HG03159 (cell line): ENCODE measurements at regions not wholly inside any gene's neighbourhood (a gene's known extent, or its start where the extent isn't known, plus 50 kb on each side); places are given as distances from the start of the nearest gene placed in this dataset.
"Not testable (repeated sequence)": the region's sequence is repeated elsewhere in the genome, so short reads cannot be mapped to it uniquely, and the experiment has no call there.

Experiments
- ATAC-seq: cut with Tn5 transposase; IDR thresholded peaks from one replicate; pipeline ENCODE4 v1.9.1; 2021; ENCODE audit warnings: mild to moderate bottlenecking, moderate library complexity; ENCODE audit not compliant: unreplicated experiment

DNA sequence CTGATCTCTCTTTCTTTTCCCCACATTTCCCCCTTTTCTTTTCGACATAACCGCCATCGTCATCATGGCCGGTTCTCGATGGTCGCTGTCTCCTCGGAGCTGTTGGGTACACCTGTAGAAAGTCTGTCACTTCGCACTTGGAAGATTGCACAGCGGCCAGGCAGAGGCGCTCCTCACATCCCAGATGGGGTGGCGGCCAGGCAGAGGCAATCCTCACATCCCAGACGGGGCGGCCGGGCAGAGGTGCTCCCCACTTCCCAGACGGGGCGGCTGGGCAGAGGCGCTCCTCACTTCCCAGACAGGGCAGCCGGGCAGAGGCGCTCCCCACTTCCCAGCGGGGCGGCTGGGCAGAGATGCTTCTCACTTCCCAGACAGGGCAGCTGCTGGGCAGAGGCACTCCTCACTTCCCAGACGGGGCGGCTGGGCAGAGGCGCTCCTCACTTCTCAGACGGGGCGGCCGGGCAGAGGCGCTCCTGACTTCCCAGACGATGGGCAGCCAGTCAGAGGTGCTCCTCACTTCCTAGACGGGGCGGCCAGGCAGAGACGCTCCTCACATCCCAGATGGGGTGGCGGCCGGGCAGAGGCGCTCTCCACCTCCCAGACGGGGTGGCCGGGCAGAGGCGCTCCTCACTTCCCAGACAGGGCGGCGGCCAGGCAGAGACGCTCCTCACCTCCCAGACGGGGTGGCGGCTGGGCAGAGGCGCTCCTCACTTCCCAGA lies 110.7 kb downstream of the C5orf15 start:
- not testable (repeated sequence) for ATAC-seq

DNA sequence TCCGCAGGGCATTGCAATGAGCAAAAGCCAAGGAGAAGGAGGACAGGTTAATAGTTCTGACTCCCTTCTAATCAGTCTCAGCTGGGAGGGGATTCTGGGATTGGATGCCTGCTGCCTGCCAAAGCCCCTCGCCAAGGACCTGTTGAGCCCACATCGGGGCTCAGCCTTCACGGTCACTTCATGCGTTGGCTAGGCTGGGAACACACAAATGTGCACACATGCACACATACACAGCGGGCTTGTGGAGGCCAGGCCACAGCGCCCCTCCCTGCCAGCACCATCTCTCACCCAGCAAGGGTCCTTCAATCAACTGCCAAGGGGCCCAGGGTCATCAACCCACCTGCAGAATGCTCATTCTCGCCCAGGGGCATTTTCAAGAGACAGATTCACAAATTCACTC lies 113.9 kb downstream of the C5orf15 start:
- no peak for ATAC-seq

DNA sequence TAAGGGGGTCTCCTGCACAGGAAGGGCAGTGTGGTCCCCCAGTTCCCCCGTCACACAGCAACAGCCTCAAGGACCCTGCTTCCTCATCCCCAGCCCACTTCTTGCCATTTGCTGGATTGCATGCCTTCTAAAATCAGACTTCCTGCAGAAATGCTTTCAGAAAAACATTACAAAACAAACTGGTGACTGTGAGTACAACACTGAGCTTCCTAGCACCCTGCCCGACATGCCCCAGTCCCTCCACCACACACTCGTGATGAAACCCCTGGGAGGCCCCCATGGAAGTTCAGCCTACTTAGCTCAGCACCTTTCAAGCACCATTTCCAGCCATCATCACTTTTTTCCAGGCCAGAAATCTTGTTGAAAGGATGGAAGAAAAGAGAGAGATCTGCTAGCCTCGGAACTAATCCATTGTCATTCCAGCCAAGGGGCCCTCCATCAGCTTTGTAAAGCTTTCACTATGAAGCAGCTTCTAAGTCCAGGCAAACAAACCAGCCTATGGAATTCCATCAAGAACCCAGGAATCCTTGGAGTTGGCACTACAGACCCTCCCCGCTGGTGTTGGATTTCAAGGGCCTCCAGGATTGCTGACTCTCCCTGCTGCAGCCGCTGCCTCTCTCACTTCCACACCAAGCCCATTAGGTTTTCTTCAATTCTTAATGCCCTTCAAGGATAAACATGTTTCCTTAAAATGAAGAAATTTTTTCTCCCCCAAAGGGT lies 114.6 kb downstream of the C5orf15 start:
- no peak for ATAC-seq

DNA sequence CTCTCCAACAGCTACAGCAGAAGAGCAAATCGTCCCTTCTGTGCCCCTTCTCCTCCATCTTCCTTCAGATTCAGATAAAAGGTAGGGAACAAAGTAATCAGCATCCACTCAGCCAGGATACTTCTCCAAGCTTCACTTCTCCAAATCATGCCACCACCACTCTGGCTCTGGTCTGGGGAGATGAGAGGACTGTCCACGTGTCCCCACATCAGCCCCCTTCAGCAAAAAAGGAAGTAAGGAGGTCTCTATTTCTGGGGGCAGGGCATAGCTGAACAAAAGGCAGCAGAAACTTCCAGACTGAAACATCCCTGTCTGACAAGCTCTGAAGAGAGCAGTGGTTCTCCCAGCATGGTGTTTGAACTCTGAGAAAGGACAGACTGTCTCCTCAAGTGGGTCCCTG lies 116.9 kb downstream of the C5orf15 start:
- ATAC-seq, result no peak

DNA sequence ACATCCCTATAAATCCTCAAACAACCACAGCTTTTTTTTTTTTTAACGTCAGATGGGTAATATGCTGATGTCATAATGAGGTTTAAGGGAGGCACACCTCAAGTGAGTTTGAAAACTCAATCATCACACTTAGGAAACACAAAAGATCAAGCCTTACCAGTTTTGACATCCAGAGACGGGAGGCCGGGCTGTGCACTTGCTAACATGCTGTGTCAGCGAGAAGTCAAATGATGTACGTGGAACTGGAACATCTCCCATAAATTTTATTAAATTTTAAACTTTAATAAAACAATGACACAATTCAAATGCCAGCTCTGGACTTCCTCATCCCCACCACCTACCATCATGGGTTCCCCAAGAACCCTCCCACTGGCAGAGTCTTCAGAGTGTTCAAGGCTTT lies 117.6 kb downstream of the C5orf15 start:
- no peak for ATAC-seq

DNA sequence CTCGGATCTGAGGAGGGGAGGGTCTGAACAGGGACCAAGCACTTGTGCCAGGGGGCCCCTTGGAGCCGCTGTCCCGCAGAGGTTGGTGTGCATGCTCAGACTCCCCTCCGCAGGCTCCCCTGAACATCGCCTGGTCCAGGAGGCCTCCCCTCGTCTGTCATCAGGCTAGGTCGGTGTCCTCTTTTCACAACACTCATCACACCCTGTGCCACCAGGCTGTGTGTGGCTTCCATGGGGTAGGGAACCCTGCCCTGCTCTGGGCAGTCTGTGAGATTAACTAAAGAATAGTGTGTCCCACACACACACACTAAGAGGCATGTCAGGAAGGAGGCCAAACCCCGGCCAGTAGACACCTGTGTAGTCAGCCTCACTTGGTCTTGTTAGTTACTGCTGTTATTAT lies 119.3 kb downstream of the C5orf15 start:
- no peak for ATAC-seq

DNA sequence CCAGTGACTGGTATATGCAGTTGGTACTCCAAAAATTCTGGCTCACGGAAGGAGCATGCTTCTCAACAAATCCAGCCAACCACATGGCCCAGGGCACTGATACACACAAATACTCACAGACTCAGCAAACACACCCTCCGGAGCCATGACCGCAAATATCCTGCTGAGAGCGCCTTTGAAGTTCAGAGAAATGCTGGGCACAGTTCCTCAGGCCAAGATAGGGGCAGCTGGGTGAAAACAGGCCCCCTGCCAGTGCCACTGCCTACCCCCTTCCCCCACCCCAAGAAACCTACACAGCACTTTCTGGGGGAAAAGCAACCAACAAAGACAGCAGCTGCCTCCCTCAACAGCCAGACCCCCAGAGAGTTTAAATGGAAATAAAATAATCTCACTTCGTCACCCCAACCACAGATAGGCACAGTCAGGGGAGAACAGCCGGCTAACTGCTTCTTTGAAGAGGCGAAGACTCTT lies 120.0 kb downstream of the C5orf15 start:
- ATAC-seq, result no peak

DNA sequence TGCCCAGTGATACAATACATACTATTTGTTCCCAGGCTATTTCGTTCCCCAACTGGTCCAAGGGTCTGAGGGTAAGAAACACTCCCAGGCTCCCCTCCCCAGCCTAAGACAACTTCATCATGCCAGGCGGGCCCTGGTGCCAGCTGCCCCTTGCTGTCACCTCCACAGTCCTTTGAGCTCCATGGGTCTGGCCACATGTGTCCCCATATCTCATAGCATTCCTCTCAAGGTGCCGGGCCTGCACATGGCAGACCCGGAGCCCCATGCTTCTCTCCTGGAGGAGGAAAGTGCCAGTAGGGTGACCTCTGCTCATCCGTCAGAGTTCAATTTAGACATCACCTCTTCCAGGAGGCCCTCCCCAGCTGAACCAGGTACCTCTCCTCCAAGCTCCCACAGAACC lies 120.5 kb downstream of the C5orf15 start:
- ATAC-seq, result no peak

DNA sequence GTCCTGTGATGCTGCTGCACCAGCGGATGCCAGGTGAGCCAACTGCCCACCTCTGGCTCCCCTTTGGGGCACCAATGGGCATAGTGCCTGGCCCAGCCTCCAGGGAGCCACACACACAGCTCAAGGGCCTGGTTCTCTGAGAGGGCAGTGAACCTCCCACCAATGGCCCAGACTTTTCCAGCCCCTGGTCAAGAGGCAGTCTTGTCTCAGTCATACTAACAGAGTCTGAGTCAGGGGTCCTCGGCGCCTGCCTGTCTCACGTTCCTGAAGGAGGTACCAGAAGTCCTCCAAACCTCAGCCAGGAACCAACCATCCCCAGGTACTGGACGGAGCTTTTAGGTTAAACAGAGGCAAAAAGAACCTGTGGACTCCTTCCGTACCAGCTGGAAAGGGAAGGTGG lies 121.1 kb downstream of the C5orf15 start:
- ATAC-seq, result no peak

DNA sequence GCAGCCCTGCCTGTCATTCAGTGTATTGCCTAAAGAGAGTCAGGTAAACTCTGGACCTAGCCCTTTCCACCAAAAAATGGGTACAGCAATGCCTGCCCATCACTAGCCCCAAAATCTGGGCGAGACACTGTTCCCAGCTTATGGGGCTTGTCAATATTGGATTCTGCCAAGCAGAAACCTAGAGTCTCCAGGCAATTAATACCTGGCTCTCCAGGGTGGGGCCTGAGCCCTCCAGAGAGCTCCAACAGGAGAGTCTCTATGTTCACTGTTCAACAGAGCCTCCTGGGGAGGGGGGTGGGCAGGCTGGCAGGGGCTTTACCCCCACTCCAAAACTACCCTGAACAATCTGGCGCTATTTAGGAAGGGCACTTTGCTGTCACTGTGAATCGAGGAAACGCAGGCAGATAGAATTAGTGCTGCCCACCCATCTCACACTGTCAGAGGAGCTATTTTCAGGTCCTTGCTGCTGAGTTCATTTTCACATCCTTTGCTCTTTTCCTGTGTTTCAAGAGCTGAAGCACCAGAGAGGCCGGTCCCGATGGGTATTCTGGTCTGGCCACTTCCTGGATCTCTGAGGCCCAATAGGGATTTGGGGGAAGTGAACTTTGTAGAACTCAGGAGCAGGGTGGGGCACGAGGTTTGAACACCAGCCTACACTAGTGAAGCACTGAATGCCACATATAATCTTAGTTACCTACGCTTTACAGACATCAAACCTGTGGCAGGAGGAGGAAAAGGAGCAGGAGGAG lies 121.8 kb downstream of the C5orf15 start:
- no peak for ATAC-seq

DNA sequence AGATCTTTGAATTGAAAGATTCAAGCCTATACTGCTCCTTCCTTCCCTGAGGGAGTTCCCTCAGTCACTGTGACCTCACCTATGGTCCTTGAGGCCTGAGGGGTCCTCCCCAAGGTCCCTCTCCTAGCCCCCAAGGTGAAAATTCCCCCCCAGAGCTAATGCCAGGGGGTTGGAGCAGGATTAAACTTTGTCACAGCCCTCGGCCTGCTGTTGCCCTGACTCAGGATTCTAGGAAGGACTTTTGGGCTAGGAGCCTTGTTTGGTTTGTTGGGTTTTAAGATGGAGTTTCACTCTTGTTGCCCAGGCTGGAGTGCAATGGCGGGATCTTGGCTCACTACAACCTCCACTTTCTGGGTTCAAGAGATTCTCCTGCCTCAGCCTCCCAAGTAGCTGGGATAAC lies 123.2 kb downstream of the C5orf15 start:
- no peak for ATAC-seq

DNA sequence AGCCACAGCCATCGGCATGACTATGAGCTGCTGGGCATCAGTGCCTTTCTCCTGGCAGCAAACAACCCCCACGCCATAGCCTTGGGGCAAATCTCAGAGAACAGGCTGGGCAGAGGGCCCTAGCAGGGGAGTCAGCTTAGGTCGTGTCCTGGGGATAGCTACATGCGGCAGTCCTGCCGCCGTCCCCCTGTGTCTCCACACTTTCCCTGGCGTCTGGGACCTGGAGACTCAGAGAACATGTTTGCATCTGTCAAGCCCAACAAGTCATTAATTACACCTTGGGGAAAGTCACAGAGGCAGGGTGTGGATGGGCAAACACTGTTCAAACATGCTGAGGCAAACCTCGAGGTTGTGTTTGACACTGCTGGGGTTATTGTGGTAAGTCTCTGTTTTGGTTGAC lies 123.6 kb downstream of the C5orf15 start:
- no peak for ATAC-seq

DNA sequence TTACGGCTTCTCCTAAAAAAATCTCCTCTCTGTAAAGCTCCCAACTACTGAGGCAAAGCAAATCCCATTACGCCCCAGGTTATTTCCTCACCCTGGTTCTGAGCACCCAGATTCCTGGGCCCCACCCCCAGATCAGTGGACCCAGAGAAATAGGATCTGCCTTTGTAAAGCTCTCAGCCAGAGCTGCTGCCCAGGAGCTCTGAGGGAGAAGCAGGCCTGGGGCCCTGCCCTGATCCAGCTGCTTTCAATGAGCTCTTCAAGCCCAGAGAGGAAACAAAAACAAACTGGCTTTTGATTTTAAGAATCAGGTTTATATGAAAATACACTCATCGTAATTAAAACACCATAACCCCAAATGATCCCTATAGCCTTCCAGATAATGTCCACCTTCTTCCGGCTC lies 124.5 kb downstream of the C5orf15 start:
- no peak for ATAC-seq

DNA sequence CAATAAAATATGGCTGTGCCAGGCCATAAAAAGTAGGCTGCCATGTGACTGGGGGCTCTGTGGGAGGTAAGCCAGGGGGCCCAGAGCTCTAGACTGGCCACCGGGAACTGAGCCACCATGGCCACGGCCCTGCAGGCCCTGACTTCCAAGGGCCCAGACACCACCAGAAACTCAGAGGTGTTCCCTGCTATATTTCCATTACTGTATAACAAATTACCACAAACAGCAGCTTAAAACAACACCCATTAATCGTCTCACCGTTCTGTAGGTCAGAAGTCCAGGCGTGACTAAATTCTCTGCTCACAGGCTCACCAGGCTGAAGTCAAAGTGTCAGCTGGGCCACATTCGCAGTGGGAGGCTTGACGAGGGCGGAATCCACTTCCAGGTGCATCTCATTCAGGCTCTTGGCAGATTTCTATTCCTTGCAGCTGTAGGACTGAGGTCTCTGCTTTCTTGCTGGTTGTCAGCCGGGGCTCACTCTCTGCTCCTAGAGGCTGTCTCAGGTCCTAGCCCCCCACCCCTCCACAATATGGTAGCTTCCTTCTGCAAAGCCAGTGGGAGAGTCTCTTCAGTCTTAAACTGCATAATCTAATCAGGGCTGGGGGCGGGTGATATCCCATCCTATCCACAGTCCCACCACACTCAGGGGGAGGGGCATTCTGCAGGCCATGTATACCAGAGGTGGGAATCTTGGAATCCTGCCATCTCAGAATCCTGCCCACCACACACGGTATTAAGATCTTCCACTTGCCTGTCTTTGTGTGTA lies 125.4 kb downstream of the C5orf15 start:
- no peak for ATAC-seq

DNA sequence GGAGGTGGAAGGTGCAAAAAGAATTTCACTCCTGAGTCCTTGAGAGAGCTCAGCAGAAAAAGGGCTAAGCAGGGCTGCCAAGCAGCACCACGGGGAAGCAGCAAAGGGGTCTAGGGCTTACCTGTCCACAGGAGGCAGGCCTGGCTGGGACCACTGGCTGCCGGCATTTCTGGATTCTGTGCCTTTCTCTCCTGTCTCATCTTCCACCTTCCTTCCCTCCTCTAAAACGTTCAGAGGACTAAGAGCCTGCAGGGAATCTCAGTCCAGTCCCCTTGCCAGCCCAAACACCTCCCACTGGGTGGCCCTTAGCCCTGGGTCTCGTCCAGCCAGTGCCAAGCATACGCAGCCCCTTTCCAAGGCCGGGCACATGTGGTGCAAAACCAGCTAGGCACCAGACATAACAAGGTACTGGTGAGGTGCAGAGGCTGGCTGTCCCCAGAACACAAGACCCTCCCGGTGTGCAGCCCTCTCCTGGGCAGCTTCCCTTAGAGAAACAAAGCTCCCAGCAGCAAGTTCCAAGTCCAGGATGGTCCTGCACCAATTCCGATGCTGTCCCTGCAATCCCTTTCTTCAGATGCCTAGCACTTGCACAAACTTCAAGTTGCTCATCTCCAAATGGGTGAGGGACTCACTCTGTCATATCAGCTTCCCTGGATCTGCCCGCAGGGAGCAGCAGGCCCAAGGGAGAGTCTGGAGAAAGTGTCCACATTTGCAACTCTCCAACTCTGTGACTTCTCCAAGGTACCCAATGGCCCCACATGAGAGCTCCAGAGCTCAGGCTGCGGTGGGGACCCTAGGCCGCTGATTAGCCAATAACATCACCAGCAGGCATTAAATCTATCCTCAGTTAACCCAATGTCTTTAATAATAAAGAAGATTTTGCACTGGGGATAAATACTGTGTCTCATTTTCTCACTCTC lies 126.3 kb downstream of the C5orf15 start:
- no peak for ATAC-seq

DNA sequence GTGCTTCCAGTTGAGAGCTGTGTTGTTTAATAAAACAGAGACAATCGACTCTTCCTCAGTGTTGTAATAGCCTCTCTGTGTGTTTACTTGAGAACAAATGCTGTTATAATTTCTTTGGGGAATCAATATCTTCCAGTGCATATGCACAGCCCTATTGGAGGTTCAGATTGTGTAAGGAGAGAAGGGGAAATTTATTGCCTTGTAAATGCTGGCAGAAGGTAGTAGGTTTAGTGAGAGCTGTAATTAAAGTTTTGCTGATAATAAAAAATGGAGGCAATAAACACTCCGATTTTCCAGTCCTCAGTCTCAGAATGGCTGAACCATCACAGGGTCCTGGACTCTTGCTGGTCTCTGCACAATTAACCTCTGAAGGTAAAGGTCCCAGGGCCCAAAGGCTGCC lies 128.3 kb downstream of the C5orf15 start:
- no peak for ATAC-seq

DNA sequence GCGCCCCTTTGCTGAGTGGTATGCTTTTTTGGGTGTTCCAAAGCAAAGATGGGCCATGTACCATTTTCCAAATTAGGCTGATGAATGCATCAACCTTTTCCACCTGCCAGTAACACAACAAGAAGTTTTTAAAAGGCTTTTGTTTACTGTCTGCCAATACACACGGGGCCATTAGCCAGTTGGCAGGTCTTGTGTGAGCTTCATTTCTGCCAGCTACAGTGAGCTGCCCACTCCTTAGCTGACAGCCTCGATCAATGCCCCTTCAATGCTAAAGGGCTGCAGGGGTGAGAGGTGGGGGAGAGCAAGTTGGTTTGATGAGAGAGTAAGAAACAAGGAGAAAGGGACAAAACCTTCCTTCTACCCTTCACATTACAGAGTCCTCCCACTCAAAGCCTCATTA lies 128.7 kb downstream of the C5orf15 start:
- no peak for ATAC-seq

DNA sequence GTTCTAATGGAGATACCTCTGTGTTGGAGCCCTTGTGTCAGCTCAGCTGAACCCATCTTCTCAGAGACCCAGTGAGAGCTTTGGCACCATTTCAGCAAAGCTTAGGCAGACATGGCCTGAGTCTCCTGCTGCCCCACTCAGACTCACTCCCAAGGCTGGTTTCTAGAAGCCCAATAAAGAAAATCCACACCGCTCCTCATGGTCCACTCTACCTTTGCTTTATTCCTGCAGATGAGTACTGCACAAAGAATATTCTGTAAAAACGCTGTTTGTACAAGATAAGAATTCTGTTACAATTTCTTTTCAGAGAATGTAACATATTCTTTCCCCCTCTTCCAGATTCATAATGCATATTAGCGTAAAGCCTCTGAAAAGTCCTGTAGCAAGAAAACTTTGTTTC lies 129.3 kb downstream of the C5orf15 start:
- no peak for ATAC-seq

DNA sequence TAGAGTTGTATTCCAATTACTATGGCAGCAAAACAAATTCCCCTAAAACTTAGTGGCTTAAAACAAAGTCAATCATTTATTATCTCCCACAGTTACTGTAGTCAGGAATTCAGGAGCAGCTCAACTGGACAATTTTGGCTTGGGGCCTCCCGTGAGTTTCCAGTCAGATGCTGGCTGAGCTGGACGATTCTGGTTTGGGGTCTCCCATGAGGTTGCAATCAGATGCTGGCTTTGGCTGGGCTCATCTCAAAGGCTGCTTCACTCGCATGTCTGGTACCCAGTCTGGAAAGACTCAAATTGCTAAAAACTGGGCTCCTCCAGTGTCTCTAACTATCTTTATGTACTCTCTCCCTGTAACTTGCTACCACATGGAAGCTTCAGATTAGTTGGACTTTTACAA lies 130.1 kb downstream of the C5orf15 start:
- ATAC-seq, result no peak
